AG04450 (cell line): ENCODE measurements at regions not wholly inside any gene's neighbourhood (a gene's known extent, or its start where the extent isn't known, plus 50 kb on each side); places are given as distances from the start of the nearest gene placed in this dataset.

Experiments
- CTCF ChIA-PET: fragments of 300-600, 350-600 bp; formaldehyde crosslinking; extraction: SDS; loops from one replicate; lab custom pipeline; 2022; ENCODE audit warnings: antibody characterized with exemption, inconsistent platforms; lab: Charles Lee
- POLR2A ChIA-PET: fragments of 350-600 bp; formaldehyde crosslinking; extraction: SDS; loops from one replicate; lab custom pipeline; 2021; ENCODE audit warnings: antibody characterized with exemption, inconsistent platforms; lab: Yijun Ruan, JAX
- DNase-seq: peaks from one replicate; pipeline ENCODE4 v3.0.0-alpha.2; 2011; ENCODE audit warnings: low read depth, low spot score
- H3K27ac ChIP-seq: one replicate; pipeline ENCODE4 v1.5.1; 2012; ENCODE audit warnings: low read depth, low read length, control low read depth
- H3K27me3 ChIP-seq: one replicate; pipeline ENCODE4 v1.6.0; 2012; ENCODE audit warnings: low read length; ENCODE audit not compliant: control insufficient read depth, insufficient read depth
- H3K4me3 ChIP-seq: 2 replicates; pipeline ENCODE4 v1.5.1; 2011; ENCODE audit warnings: mild to moderate bottlenecking, low read depth, low read length, control low read depth
- H3K9me3 ChIP-seq: 2 replicates; pipeline ENCODE4 v1.5.1; 2012; ENCODE audit warnings: low read length; ENCODE audit not compliant: control insufficient read depth, insufficient read depth
- TF ChIP-seq, protein P1 (sequence below): IDR thresholded peaks from 2 replicates; pipeline ENCODE4 v1.5.1; 2011; ENCODE audit warnings: low read depth, low read length, control low read depth, inconsistent platforms

DNA sequence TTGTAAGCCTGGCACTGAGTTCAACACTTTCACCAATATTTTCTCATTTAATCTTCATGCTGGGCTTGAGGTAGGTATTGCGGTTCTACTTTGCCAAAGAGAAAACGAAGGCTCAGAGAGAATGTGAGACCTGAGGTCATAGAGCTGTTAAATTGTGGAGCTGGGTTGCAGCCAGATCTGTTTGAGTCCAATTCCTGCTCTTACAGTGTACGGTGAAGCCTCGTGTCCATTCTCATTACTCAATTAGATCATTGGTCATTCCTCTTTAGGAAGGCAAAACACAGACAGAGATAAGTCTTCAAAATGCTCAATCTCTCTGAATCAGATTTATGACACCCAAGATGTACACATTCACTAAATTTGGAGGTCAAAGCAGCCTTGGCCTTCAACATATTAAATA, 559.0 kb upstream of the DAB1 start:
- DNase-seq, result no peak
- POLR2A ChIA-PET, result no interaction called here
- H3K27me3 ChIP-seq, result no peaks in the 10 kb centered on the region
- H3K4me3 ChIP-seq, result no peak overlapping the region
- CTCF ChIA-PET, result no interaction called here
- H3K9me3 ChIP-seq, result no peaks in the 10 kb centered on the region
- TF ChIP-seq, protein P1, sequence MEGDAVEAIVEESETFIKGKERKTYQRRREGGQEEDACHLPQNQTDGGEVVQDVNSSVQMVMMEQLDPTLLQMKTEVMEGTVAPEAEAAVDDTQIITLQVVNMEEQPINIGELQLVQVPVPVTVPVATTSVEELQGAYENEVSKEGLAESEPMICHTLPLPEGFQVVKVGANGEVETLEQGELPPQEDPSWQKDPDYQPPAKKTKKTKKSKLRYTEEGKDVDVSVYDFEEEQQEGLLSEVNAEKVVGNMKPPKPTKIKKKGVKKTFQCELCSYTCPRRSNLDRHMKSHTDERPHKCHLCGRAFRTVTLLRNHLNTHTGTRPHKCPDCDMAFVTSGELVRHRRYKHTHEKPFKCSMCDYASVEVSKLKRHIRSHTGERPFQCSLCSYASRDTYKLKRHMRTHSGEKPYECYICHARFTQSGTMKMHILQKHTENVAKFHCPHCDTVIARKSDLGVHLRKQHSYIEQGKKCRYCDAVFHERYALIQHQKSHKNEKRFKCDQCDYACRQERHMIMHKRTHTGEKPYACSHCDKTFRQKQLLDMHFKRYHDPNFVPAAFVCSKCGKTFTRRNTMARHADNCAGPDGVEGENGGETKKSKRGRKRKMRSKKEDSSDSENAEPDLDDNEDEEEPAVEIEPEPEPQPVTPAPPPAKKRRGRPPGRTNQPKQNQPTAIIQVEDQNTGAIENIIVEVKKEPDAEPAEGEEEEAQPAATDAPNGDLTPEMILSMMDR, result no peak
- H3K27ac ChIP-seq, result no peak overlapping the region

DNA sequence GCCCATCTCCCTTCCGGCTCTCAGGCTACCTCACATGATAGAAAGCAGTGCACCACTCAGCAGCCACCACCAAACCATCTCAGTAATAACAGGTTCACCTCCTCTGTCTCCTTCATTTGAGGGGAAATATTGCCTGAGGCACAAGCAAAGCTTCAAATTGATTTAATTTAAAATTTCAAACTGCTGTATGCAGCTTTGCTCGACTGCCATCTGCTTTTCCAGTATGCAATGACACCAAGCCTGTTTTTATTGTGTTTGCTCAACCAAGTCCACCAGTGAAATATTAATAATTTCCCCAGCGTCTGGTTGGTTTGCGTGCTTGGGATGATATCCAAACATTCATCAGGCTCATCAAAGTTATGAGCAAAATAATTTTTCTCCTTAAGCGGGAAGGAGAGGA, 552.4 kb upstream of the DAB1 start:
- no peak overlapping the region for H3K4me3 ChIP-seq
- H3K9me3 ChIP-seq, result no peaks in the 10 kb centered on the region
- POLR2A ChIA-PET, result no interaction called here
- no peak overlapping the region for H3K27ac ChIP-seq
- H3K27me3 ChIP-seq, result no peaks in the 10 kb centered on the region
- CTCF ChIA-PET, result no interaction called here
- TF ChIP-seq, protein P1, result no peak
- no peak for DNase-seq

DNA sequence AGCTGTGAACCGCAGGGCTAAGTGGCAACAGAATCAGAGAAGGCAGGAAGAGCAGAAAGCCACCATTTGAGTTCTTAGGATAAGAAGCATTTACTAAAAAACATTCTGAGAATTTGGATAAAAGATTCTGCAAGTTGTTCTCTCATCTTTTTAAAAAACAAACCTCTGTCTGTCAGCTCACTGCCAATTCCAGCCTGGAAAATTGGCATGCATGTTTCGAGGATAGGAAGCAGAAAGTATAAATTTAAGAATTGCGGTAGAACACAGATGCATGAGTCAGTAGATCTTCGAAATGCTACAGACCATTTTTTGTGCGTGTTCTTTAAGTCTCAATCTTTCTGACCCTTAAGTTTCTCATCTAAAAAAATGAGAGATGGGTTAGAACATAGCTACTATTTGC, 544.5 kb upstream of the DAB1 start:
- Histone ChIP-seq H3K4me3 (no peak overlapping the region), H3K27me3 (no peaks in the 10 kb centered on the region), H3K27ac (no peak overlapping the region), H3K9me3 (no peaks in the 10 kb centered on the region)
- POLR2A ChIA-PET, result no interaction called here
- TF ChIP-seq, protein P1, result no peak
- CTCF ChIA-PET, result interaction anchor here (1.2 kb wide), 1 partner anchor 1136 kb away, joined by 3 read pairs; no protein-coding TSS in a partner anchor
- no peak for DNase-seq

DNA sequence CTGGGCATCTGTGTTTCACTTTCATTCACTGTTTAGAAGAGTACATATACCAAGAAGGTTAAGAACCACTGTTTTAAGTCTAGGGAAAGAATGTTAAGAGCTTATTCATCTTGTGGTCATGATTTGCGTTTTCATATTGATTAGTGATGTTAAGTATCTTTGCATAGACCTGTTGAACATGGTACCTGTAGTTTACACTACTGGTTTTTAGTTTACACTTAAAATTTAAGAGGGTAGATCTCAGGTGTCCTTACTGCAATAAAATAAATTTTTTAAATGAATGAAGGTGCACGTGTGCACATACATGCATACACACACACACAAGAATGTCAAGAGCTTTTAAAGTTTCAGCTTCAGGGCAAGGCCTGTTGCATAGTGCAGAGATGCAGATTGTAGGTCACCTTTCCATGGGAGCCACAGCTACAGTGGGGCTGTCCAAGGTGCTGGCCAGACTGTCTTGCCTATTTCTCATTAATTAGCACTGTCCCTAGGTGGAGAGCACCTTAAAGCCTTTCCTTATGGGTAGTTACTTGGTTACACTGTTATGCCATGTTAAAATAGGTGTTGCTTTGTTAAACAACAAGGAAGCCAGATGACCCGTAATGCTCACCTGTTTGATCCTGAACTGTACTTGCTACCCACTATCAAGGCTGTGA, 543.0 kb upstream of the DAB1 start:
- POLR2A ChIA-PET, result no interaction called here
- Histone ChIP-seq H3K27ac (no peak overlapping the region), H3K27me3 (no peaks in the 10 kb centered on the region), H3K4me3 (no peak overlapping the region), H3K9me3 (no peaks in the 10 kb centered on the region)
- TF ChIP-seq, protein P1, result no peak
- CTCF ChIA-PET, result no interaction called here
- DNase-seq, result no peak

DNA sequence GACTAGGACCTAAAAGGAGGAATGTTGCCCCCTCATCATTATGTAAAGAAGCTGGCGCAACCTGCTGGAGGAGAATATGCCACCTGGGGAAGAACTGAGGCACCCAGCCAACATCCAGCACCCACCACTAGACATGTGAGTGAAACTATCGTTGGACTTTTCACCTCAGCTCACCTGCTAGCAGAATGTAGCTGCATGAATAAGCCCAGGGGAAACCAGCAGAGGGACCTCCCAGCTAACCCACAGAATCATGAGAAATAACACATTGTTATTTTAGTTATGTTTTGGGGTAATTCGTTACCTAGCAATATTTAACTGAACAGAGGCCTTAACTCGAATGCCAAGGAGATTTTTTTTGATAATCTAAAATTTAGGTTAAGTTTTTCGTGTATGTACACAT, 542.5 kb upstream of the DAB1 start:
- DNase-seq, result no peak
- TF ChIP-seq, protein P1, result no peak
- CTCF ChIA-PET, result no interaction called here
- Histone ChIP-seq H3K9me3 (no peaks in the 10 kb centered on the region), H3K27ac (no peak overlapping the region), H3K4me3 (no peak overlapping the region), H3K27me3 (no peaks in the 10 kb centered on the region)
- POLR2A ChIA-PET, result no interaction called here
